Heart left ventricle (tissue), 13 donors: ENCODE measurements at regions not wholly inside any gene's neighbourhood (a gene's known extent, or its start where the extent isn't known, plus 50 kb on each side); places are given as distances from the start of the nearest gene placed in this dataset.

Experiments
- CTCF ChIP-seq, 12 donors: fragments of 200-600 bp; sonication (generic) in 4 of 12; IDR thresholded peaks; one replicate each; pipeline versions ENCODE4 v1.5.0 to v1.8.0; 2018 to 2022; ENCODE audit warnings: antibody characterized with exemption in 12 of 12, mild to moderate bottlenecking in 5 of 12
- POLR2A ChIP-seq, 2 donors: fragments of 450-650 bp; IDR thresholded peaks; one replicate each; pipeline ENCODE4 v1.6.1; 2017; ENCODE audit warnings: antibody characterized with exemption in 2 of 2, mild to moderate bottlenecking in 2 of 2, moderate library complexity in 2 of 2
- donor health status: ischemic (EF 13 %, LVEDD 7.1; RV severe dilation, severe dysfunction).
- donor health status: DM: no; HTN: yes; CAD: no.
- donor health status: DM: no; HTN: no; CAD: no.
- donor health status: ischemic (EF 25% LVEDD 6.9; RV normal size, moderate dysfunction).
- donor health status: ischemic (EF 25% LVEDD 5.7; RV mildly dilated, moderate dysfunction).
- donor health status: ischemic (EF 35%, LVEDD 5.7; RV mildly dilated, moderate dysfunction).
- donor health status: nonischemic (EF 11% LVEDD 7.7; RV severe dilation, severe dysfunction).
- donor health status: DM: yes; HTN: yes; CAD: no.
- donor health status: PGD.
- donor health status: ischemic (EF 29% LVEDD 5.4; RV normal size, mild dysfunction).
- donor health status: nonischemic (EF 23%, LVEDD 6.1; RV moderate dilation, normal function).

GRCh38 chr2:105488285-105488684, 89.4 kb upstream of the FHL2 start:
- TF ChIP-seq CTCF (IDR thresholded peaks at IDR 0.05) (no peak), POLR2A (IDR thresholded peaks at IDR 0.05) (no peak)
